Panc1 (cell line): ENCODE measurements at regions not wholly inside any gene's neighbourhood (a gene's known extent, or its start where the extent isn't known, plus 50 kb on each side); places are given as distances from the start of the nearest gene placed in this dataset.
A peak's percentile ranks its signal among the peaks of the same experiment; 100 is the strongest.

Source experiments
- ATAC-seq: fragments of 200-7000 bp; cut with Tn5 transposase; 2 replicates; pipeline ENCODE4 v1.9.1; 2020; ENCODE audit warnings: mild to moderate bottlenecking, moderate library complexity
- BruUV-seq: library from RNA; stranded (reverse); fragments of 400-500 nt; replicated peaks from 2 replicates; lab custom pipeline; 2021; lab: Mats Ljungman, UMichigan
- CTCF ChIA-PET: fragments of 300-600 bp; sonication (Branson Sonifier 250); formaldehyde crosslinking; loops from one replicate; lab custom pipeline; 2022; ENCODE audit warnings: antibody characterized with exemption; lab: Charles Lee
- POLR2A ChIA-PET: fragments of 300-600 bp; sonication (Branson Sonifier 250); formaldehyde crosslinking; loops from one replicate; lab custom pipeline; 2022; ENCODE audit warnings: antibody characterized with exemption; lab: Charles Lee
- DNase-seq: peaks from one replicate; pipeline ENCODE4 v3.0.0-alpha.2; 2010; ENCODE audit warnings: low read depth, low spot score
- H3K27ac ChIP-seq: 2 replicates; pipeline ENCODE4 v1.5.1; 2011; ENCODE audit warnings: mild to moderate bottlenecking, low read length, inconsistent platforms
- H3K27me3 ChIP-seq: fragments of 200-500 bp; sonication (Bioruptor generic); 2 replicates; pipeline ENCODE4 v1.6.0; 2014; ENCODE audit warnings: low read length, inconsistent platforms; ENCODE audit not compliant: control insufficient read depth, insufficient read depth
- H3K36me3 ChIP-seq: fragments of 200-500 bp; sonication (Bioruptor generic); 2 replicates; pipeline ENCODE4 v1.5.1; 2014; ENCODE audit warnings: inconsistent platforms, mild to moderate bottlenecking, low read length, moderate library complexity; ENCODE audit not compliant: control insufficient read depth, insufficient read depth
- H3K4me1 ChIP-seq: 2 replicates; pipeline ENCODE4 v1.5.1; 2011; ENCODE audit warnings: inconsistent platforms, mild to moderate bottlenecking, low read length, moderate library complexity; ENCODE audit not compliant: control insufficient read depth, insufficient read depth
- H3K4me3 ChIP-seq, 2 experiments: 2 replicates each; pipeline ENCODE4 v1.5.1; 2011 to 2012; ENCODE audit warnings: low read depth in 2 of 2, low read length in 2 of 2, mild to moderate bottlenecking in 2 of 2, inconsistent platforms in 1 of 2, moderate library complexity in 1 of 2
- H3K9me3 ChIP-seq: fragments of 200-500 bp; sonication (Bioruptor generic); 2 replicates; pipeline ENCODE4 v1.5.1; 2014; ENCODE audit warnings: low read depth, mild to moderate bottlenecking, inconsistent platforms, low read length, moderate library complexity; ENCODE audit not compliant: control insufficient read depth, insufficient read depth
- CTCF ChIP-seq: fragments of 450-650 bp; IDR thresholded peaks from 2 replicates; pipeline ENCODE4 v1.5.1; 2017; ENCODE audit warnings: mild to moderate bottlenecking
- POLR2AphosphoS5 ChIP-seq: IDR thresholded peaks from 2 replicates; pipeline ENCODE4 v1.6.1; 2012; ENCODE audit warnings: mild to moderate bottlenecking, low read depth, low read length, moderate library complexity
- REST ChIP-seq, 2 experiments: IDR thresholded peaks; 2 replicates each; pipeline ENCODE4 v1.6.1; 2011 to 2012; ENCODE audit warnings: low read depth in 2 of 2, control low read depth in 1 of 2, low read length in 1 of 2, mild to moderate bottlenecking in 1 of 2, moderate library complexity in 1 of 2; ENCODE audit not compliant: insufficient read depth in 1 of 2
- SIN3A ChIP-seq: IDR thresholded peaks from 2 replicates; pipeline ENCODE4 v1.6.1; 2012; ENCODE audit warnings: low read depth, mild to moderate bottlenecking, low read length, moderate library complexity, borderline replicate concordance; ENCODE audit not compliant: insufficient read depth
- TCF7L2 ChIP-seq: IDR thresholded peaks from 2 replicates; pipeline ENCODE4 v1.6.1; 2011; ENCODE audit warnings: mild to moderate bottlenecking, low read depth, low read length, inconsistent platforms
- in situ Hi-C: cut with HindIII; loops from 2 replicates; pipeline ENCODE4 v1.10.0; 2016; ENCODE audit warnings: low sequenced_read_pairs, low pct_unique_long_range_greater_than_20kb
- intact Hi-C: fragments of 100-400 bp; cut with micrococcal nuclease; formaldehyde crosslinking; loops from one replicate; pipeline ENCODE4 v1.10.0; 2022; ENCODE audit not compliant: unreplicated experiment

- H3K4me1 ChIP-seq: no peaks in the 10 kb centered on the region
- H3K27me3 ChIP-seq: no peaks in the 10 kb centered on the region
- H3K27ac ChIP-seq: no peak overlapping the region
- BruUV-seq: no TSS peak
- POLR2A ChIA-PET: no interaction called here
- no peaks in the 10 kb centered on the region for H3K36me3 ChIP-seq
- in situ Hi-C loops (no loop called here), intact Hi-C loops (no loop called here)
- no peak overlapping the region for H3K4me3 ChIP-seq
- TF ChIP-seq CTCF (no peak), POLR2AphosphoS5 (no peak), SIN3A (no peak), TCF7L2 (no peak), REST (IDR thresholded peaks at IDR 0.05; ENCODE audit: insufficient read depth in 1 of 2, low read depth in 2 of 2, low read length in 1 of 2) (no peak)
- DNase-seq: no peak
- ATAC-seq: peak; percentile 24; the same call in 1 of the 2 replicates
- CTCF ChIA-PET: no interaction called here
- no peaks in the 10 kb centered on the region for H3K9me3 ChIP-seq
These were observed 50.0 kb upstream of the FAM20C start for GRCh38 chr7:142248-142941.
